ENCODE measurements at regions not wholly inside any gene's neighbourhood (a gene's known extent, or its start where the extent isn't known, plus 50 kb on each side); places are given as distances from the start of the nearest gene placed in this dataset.

DNA sequence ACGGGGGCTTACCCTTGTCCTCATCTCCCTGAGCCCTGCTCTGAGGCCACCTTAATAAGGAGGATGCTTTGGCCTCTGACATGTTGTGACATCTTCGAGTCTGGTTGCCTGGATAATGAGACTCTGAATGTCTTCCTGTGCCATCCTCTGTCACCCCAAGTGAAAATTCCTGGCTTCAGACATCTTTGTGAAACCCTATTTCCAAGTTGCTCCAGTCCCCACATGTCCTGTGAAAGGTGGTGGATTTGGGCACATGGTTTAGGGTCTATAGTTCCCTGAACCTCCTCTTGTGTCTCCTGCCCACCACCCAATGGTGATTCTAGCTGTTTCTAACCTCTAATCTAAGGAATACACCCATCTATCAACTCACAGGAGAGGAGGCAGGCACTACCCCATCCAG is 223.1 kb upstream of the GLI3 start:
- TF ChIP-seq CTCF (IDR thresholded peaks at IDR 0.05 in 4 of 5, conservative IDR thresholded peaks at IDR 0.05 in 1 of 5), result no peak
- no peak for TF ChIP-seq POLR2A (IDR thresholded peaks at IDR 0.05)

Data from gastrocnemius medialis (tissue), 4 donors.